ENCODE measurements at regions not wholly inside any gene's neighbourhood (a gene's known extent, or its start where the extent isn't known, plus 50 kb on each side); places are given as distances from the start of the nearest gene placed in this dataset.

GRCh38 chr4:4733663-4734062, 125.8 kb upstream of the MSX1 start (continued):
- TF ChIP-seq EZH2phosphoT487 (IDR thresholded peaks at IDR 0.05; ENCODE audit: borderline replicate concordance): no peak

GRCh38 chr4:4730249-4730648, 129.2 kb upstream of the MSX1 start:
- Histone ChIP-seq H3K4me2 (ENCODE audit: low read length) (no peak overlapping the region), H3K4me3 (replicated peaks in 1 of 2; ENCODE audit: low read depth in 1 of 2, low read length in 2 of 2) (no peak overlapping the region), H3K9me2 (ENCODE audit: insufficient read depth) (no peaks in the 10 kb centered on the region), H3K36me3 (ENCODE audit: control insufficient read depth in 1 of 2, insufficient read depth in 2 of 2, low read length in 2 of 2) (no peaks in the 10 kb centered on the region), H2AFZ (ENCODE audit: low read depth, low read length, poor library complexity, severe bottlenecking) (no peak overlapping the region), H4K20me1 (ENCODE audit: insufficient read depth) (no peaks in the 10 kb centered on the region), H3K9me3 (ENCODE audit: control insufficient read depth in 1 of 2, insufficient read depth in 1 of 2, low read depth in 1 of 2, low read length in 2 of 2) (peaks cover 22 to 24% of the 10 kb centered on the region in 2 experiments; a peak in 2 of 4 replicates), H3K79me2 (ENCODE audit: insufficient read depth, low read length) (no peaks in the 10 kb centered on the region), H3K4me1 (ENCODE audit: control insufficient read depth in 1 of 2, insufficient read depth in 2 of 2, low read length in 2 of 2) (peaks cover 0 to 3% of the 10 kb centered on the region in 2 experiments; a peak in 1 of 4 replicates), H3K27me3 (ENCODE audit: insufficient read depth, low read length) (no peaks in the 10 kb centered on the region), H3K9ac (ENCODE audit: low read length) (no peak overlapping the region), H3K27ac (ENCODE audit: low read depth, low read length) (no peak overlapping the region)
- DNase-seq (ENCODE audit: low read depth, low spot score): no peak
- intact Hi-C loops (cut with micrococcal nuclease): no loop called here
- POLR2A ChIA-PET: no interaction called here
- no peak for ATAC-seq
- TF ChIP-seq TCF7L2 (IDR thresholded peaks at IDR 0.05; ENCODE audit: borderline replicate concordance, extremely low read depth, insufficient read depth, insufficient read length): no peak
- TF ChIP-seq EZH2phosphoT487 (IDR thresholded peaks at IDR 0.05; ENCODE audit: borderline replicate concordance): no peak
- RAD21 ChIA-PET (ENCODE audit: low non-redundant PET in 1 of 2, low total read pairs in 2 of 2, uncharacterized antibody in 2 of 2, unreplicated experiment in 2 of 2): no interaction called here
- BruUV-seq (replicated peaks): no TSS peak
- CTCF ChIA-PET: no interaction called here

GRCh38 chr4:4729206-4729605, 130.3 kb upstream of the MSX1 start:
- Histone ChIP-seq H3K36me3 (ENCODE audit: control insufficient read depth in 1 of 2, insufficient read depth in 2 of 2, low read length in 2 of 2) (no peaks in the 10 kb centered on the region), H3K9ac (ENCODE audit: low read length) (no peak overlapping the region), H3K4me3 (replicated peaks in 1 of 2; ENCODE audit: low read depth in 1 of 2, low read length in 2 of 2) (no peak overlapping the region), H3K4me1 (ENCODE audit: control insufficient read depth in 1 of 2, insufficient read depth in 2 of 2, low read length in 2 of 2) (no peaks in the 10 kb centered on the region), H3K27ac (ENCODE audit: low read depth, low read length) (no peak overlapping the region), H4K20me1 (ENCODE audit: insufficient read depth) (no peaks in the 10 kb centered on the region), H3K9me2 (ENCODE audit: insufficient read depth) (no peaks in the 10 kb centered on the region), H2AFZ (ENCODE audit: low read depth, low read length, poor library complexity, severe bottlenecking) (no peak overlapping the region), H3K79me2 (ENCODE audit: insufficient read depth, low read length) (no peaks in the 10 kb centered on the region), H3K27me3 (ENCODE audit: insufficient read depth, low read length) (no peaks in the 10 kb centered on the region), H3K4me2 (ENCODE audit: low read length) (no peak overlapping the region), H3K9me3 (ENCODE audit: control insufficient read depth in 1 of 2, insufficient read depth in 1 of 2, low read depth in 1 of 2, low read length in 2 of 2) (peaks cover 22 to 32% of the 10 kb centered on the region in 2 experiments; a peak in 2 of 4 replicates)
- ChIA-PET CTCF (no interaction called here), RAD21 (ENCODE audit: low non-redundant PET in 1 of 2, low total read pairs in 2 of 2, uncharacterized antibody in 2 of 2, unreplicated experiment in 2 of 2) (no interaction called here), POLR2A (no interaction called here)
- no TSS peak for BruUV-seq (replicated peaks)
- DNase-seq (ENCODE audit: low read depth, low spot score) (no peak), ATAC-seq (no peak)
- intact Hi-C loops (cut with micrococcal nuclease): no loop called here
- TF ChIP-seq YY1 (IDR thresholded peaks at IDR 0.05; ENCODE audit: extremely low read depth, insufficient replicate concordance, low read depth, low read length) (no peak), ZNF274 (IDR thresholded peaks at IDR 0.05; ENCODE audit: low read depth, low read length) (no peak), CTCF (IDR thresholded peaks at IDR 0.05 in 2 of 3, conservative IDR thresholded peaks at IDR 0.05 in 1 of 3; ENCODE audit: borderline replicate concordance in 1 of 3, insufficient read depth in 1 of 3, low read depth in 2 of 3, low read length in 2 of 3) (no peak), POLR2AphosphoS5 (IDR thresholded peaks at IDR 0.05; ENCODE audit: low read depth, low read length) (no peak), SRF (IDR thresholded peaks at IDR 0.05; ENCODE audit: low read depth) (no peak), JUND (IDR thresholded peaks at IDR 0.05) (no peak), EZH2phosphoT487 (IDR thresholded peaks at IDR 0.05; ENCODE audit: borderline replicate concordance) (no peak), ZFX (IDR thresholded peaks at IDR 0.05) (no peak), POLR2A (IDR thresholded peaks at IDR 0.05; ENCODE audit: borderline replicate concordance, extremely low read depth, insufficient read depth, insufficient read length) (no peak), ATF3 (IDR thresholded peaks at IDR 0.05) (no peak), REST (IDR thresholded peaks at IDR 0.05; ENCODE audit: low read depth) (no peak), RAD21 (IDR thresholded peaks at IDR 0.05; ENCODE audit: low read depth) (no peak), CEBPB (IDR thresholded peaks at IDR 0.05; ENCODE audit: low read depth) (no peak)
